SK-N-MC (cell line): ENCODE measurements at regions not wholly inside any gene's neighbourhood (a gene's known extent, or its start where the extent isn't known, plus 50 kb on each side); places are given as distances from the start of the nearest gene placed in this dataset.

Experiments used
- EZH2 ChIP-seq: fragments of 200-600 bp; sonication (generic); IDR thresholded peaks from one replicate; pipeline ENCODE4 v1.6.1; 2017; ENCODE audit warnings: antibody characterized with exemption
- FOXP2 ChIP-seq: optimal IDR thresholded peaks from 2 replicates; pipeline ENCODE3; 2011; ENCODE audit warnings: mild to moderate bottlenecking, moderate library complexity; ENCODE audit not compliant: insufficient read depth; ENCODE audit errors: extremely low read length, control extremely low read depth
- POLR2AphosphoS5 ChIP-seq: IDR thresholded peaks from 2 replicates; pipeline ENCODE4 v1.6.1; 2012; ENCODE audit warnings: mild to moderate bottlenecking, low read depth, low read length, borderline replicate concordance

- TF ChIP-seq EZH2 = no peak
- TF ChIP-seq POLR2AphosphoS5 = no peak
- TF ChIP-seq FOXP2 = no peak
Observed at GRCh38 chr5:146273109-146273508, 65.5 kb upstream of the POU4F3 start.
